ENCODE measurements at regions not wholly inside any gene's neighbourhood (a gene's known extent, or its start where the extent isn't known, plus 50 kb on each side); places are given as distances from the start of the nearest gene placed in this dataset.

GRCh38 chr4:33054656-33055196 is 2334.6 kb downstream of the PCDH7 start:
- Mint-ChIP-seq H3K27ac (no peak overlapping the region), H3K9me3 (no peaks in the 10 kb centered on the region), H3K27me3 (no peaks in the 10 kb centered on the region), H3K4me3 (no peak overlapping the region), H3K36me3 (no peaks in the 10 kb centered on the region), H3K4me1 (ENCODE audit: unreplicated experiment) (no peaks in the 10 kb centered on the region)
- DNase-seq (ENCODE audit: extremely low spot score, unreplicated experiment), result no peak
- no peak for TF ChIP-seq CTCF (conservative IDR thresholded peaks at IDR 0.05)

GRCh38 chr4:33057736-33058135 is 2337.6 kb downstream of the PCDH7 start:
- TF ChIP-seq CTCF (conservative IDR thresholded peaks at IDR 0.05), result no peak
- Mint-ChIP-seq H3K27me3 (no peaks in the 10 kb centered on the region), H3K4me1 (ENCODE audit: unreplicated experiment) (peaks cover 10% of the 10 kb centered on the region), H3K4me3 (no peak overlapping the region), H3K9me3 (peaks cover 2% of the 10 kb centered on the region), H3K27ac (no peak overlapping the region), H3K36me3 (no peaks in the 10 kb centered on the region)
- DNase-seq (ENCODE audit: extremely low spot score, unreplicated experiment), result no peak

- Mint-ChIP-seq H3K27ac (no peak overlapping the region), H3K36me3 (no peaks in the 10 kb centered on the region), H3K27me3 (no peaks in the 10 kb centered on the region), H3K4me1 (ENCODE audit: unreplicated experiment) (peaks cover 16% of the 10 kb centered on the region), H3K9me3 (peaks cover 5% of the 10 kb centered on the region), H3K4me3 (no peak overlapping the region)
- TF ChIP-seq CTCF (conservative IDR thresholded peaks at IDR 0.05), result no peak
- DNase-seq (ENCODE audit: extremely low spot score, unreplicated experiment), result no peak
Observed at GRCh38 chr4:33058998-33059397, 2338.8 kb downstream of the PCDH7 start.

- TF ChIP-seq CTCF (conservative IDR thresholded peaks at IDR 0.05), result peak; percentile 92
- no peaks in the 10 kb centered on the region for H3K36me3 Mint-ChIP-seq
- no peak overlapping the region for H3K27ac Mint-ChIP-seq
- DNase-seq (ENCODE audit: extremely low spot score, unreplicated experiment), result peak; percentile 68
- H3K4me1 Mint-ChIP-seq (ENCODE audit: unreplicated experiment), result peaks cover 23% of the 10 kb centered on the region
- no peaks in the 10 kb centered on the region for H3K27me3 Mint-ChIP-seq
- no peak overlapping the region for H3K4me3 Mint-ChIP-seq
- peaks cover 5% of the 10 kb centered on the region for H3K9me3 Mint-ChIP-seq
Observed at GRCh38 chr4:33060674-33061542, 2340.7 kb downstream of the PCDH7 start.

- Mint-ChIP-seq H3K36me3 (no peaks in the 10 kb centered on the region), H3K4me3 (no peak overlapping the region), H3K27ac (no peak overlapping the region), H3K9me3 (peaks cover 5% of the 10 kb centered on the region), H3K27me3 (no peaks in the 10 kb centered on the region), H3K4me1 (ENCODE audit: unreplicated experiment) (peaks cover 24% of the 10 kb centered on the region)
- no peak for DNase-seq (ENCODE audit: extremely low spot score, unreplicated experiment)
- TF ChIP-seq CTCF (conservative IDR thresholded peaks at IDR 0.05), result no peak
Observed at GRCh38 chr4:33061727-33062126, 2341.6 kb downstream of the PCDH7 start.

Measured in type B pancreatic cell (in vitro differentiated cells).